GM12864 (cell line): ENCODE measurements at regions not wholly inside any gene's neighbourhood (a gene's known extent, or its start where the extent isn't known, plus 50 kb on each side); places are given as distances from the start of the nearest gene placed in this dataset.

ENCODE experiments used
- DNase-seq: peaks from one replicate; pipeline ENCODE4 v3.0.0-alpha.2; 2011; ENCODE audit warnings: low read depth
- H3K4me3 ChIP-seq: 2 replicates; pipeline ENCODE4 v1.5.1; 2011; ENCODE audit warnings: mild to moderate bottlenecking, low read depth, low read length, control low read depth
- TF ChIP-seq, protein P1 (sequence below): IDR thresholded peaks from 2 replicates; pipeline ENCODE4 v1.5.1; 2011; ENCODE audit warnings: low read depth, mild to moderate bottlenecking, moderate library complexity, low read length, control low read depth, inconsistent platforms; ENCODE audit errors: missing control alignments

DNA sequence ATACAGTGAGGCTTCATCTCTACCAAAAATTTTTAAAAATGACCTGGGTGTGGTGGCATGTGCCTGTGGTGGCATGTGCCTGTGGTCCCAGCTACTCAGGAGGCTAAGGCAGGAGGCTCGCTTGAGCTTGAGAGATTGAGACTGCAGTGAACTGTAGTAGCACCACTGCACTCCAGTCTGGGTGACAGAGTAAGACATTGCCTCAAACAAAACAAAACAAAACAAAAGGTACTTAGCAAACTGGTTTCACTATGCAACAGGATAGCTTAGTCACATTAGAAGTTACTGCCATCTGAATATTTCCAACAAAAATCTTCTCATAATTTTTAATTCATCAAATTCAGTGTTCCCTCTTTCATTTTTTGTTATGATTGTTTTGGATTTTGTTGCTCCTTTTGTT is 137.9 kb downstream of the QRSL1 start:
- no peak overlapping the region for H3K4me3 ChIP-seq
- TF ChIP-seq, protein P1, sequence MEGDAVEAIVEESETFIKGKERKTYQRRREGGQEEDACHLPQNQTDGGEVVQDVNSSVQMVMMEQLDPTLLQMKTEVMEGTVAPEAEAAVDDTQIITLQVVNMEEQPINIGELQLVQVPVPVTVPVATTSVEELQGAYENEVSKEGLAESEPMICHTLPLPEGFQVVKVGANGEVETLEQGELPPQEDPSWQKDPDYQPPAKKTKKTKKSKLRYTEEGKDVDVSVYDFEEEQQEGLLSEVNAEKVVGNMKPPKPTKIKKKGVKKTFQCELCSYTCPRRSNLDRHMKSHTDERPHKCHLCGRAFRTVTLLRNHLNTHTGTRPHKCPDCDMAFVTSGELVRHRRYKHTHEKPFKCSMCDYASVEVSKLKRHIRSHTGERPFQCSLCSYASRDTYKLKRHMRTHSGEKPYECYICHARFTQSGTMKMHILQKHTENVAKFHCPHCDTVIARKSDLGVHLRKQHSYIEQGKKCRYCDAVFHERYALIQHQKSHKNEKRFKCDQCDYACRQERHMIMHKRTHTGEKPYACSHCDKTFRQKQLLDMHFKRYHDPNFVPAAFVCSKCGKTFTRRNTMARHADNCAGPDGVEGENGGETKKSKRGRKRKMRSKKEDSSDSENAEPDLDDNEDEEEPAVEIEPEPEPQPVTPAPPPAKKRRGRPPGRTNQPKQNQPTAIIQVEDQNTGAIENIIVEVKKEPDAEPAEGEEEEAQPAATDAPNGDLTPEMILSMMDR: no peak

DNA sequence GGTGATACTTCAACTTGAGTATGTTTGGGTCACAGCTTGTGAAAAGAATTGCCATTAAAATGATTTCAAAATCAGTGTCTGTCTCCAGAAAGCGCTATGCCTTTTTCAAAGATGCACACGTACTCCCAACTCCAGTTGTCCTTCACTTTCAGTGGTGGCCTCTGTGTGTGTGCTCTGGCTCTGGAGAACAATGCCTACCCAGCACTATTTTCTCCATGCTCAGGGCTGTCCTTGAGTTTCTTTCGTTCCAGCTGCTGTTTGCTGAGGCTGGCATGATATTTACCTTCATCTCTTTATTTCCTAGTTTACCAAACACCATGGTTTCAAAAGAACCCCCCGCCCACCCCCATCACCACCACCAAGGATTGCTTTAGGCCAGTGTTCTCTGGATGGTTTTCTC is 136.8 kb downstream of the QRSL1 start:
- no peak for DNase-seq
- TF ChIP-seq, protein P1: no peak
- no peak overlapping the region for H3K4me3 ChIP-seq

More for the DNA sequence above, 137.9 kb downstream of the QRSL1 start:
- no peak for DNase-seq

DNA sequence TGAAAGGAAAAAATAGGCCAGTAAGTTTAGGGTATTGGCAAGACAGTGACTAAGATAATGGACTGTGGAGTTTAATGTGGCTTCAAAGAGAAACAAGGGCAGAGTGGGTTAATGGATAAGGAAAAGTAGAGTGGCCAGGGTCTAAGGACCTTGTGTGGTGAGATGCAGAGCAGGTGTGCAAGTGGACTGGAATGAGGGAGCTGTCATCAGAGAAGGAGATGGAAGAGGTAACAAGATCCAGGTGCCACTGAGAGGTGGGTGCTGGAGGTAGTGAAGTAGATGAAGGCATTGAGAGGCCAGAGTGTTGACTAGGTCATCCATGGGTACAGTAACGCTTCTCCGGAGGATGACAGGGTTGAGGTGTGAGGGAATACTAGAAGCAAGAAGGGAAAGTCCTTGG is 136.1 kb downstream of the QRSL1 start:
- TF ChIP-seq, protein P1: no peak
- no peak overlapping the region for H3K4me3 ChIP-seq
- DNase-seq: no peak

DNA sequence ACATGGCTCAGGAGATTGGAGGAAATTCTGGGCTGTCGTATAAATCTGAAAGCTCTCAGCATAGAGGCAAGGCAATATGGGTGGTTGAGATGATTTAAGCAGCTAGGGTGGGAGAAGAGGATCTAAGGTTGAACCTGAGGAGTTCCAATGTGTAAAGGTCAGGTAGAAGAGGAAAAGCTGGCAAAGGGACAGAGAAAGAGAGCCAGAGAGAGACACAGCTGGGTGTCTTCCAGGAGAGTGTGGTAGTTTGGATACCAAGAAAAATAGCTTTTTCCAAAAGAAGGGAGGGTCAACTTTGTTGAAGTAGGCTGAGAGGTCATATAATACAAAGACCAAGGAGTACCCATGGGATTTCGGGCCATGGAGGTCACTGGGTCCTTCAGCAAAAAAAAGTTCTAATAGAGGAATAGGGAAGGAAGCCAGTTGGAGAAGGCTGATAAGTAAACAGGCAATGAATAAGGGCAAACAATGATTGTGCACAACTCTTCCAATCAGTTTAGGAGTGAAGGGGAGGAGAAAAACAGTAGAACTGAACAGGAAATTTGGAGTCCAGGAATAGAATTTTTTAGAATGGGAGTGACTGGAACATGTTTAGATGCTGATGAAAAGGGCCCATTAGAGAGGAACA is 135.1 kb downstream of the QRSL1 start:
- TF ChIP-seq, protein P1: no peak
- H3K4me3 ChIP-seq: no peak overlapping the region
- no peak for DNase-seq

DNA sequence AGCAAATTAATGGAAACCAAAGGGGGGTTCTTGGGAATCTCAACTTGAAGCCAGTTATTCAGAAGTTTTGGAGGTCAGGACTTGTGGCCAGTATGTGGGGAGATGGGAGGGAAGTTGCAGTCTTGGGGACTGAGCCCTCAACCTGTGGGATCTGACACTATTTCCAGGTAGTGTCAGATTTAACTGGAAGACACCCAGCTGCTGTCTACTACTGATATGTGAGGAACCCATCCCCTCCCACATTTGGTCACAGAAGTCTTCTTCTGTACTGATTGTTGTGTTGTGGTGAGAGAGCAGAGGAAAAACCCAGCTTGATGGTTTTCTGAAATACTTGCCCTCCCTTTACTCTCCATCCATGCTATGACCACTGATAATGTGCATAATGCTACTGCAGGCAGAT is 134.0 kb downstream of the QRSL1 start:
- H3K4me3 ChIP-seq: no peak overlapping the region

DNA sequence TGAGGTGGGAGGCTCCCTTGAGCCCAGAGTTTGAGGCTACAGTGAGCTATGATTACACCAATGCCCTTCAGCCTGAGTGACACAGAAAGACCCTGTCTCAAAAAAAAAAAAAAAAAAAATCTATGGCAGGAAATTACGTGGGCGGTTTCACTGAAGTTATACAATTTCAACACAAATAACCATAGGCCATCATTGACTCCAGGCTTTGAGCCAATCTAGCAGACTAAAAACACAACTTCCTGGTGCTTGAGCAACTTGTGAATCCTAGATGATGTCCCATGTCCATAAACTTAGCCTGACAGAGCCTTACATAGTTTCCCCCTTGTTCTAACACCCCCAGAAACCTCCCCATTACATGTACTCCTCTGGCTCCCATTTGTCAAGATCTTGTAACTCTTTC is 131.8 kb downstream of the QRSL1 start:
- DNase-seq: no peak
- TF ChIP-seq, protein P1: no peak

More for the DNA sequence above, 134.0 kb downstream of the QRSL1 start:
- TF ChIP-seq, protein P1: no peak
- no peak for DNase-seq

DNA sequence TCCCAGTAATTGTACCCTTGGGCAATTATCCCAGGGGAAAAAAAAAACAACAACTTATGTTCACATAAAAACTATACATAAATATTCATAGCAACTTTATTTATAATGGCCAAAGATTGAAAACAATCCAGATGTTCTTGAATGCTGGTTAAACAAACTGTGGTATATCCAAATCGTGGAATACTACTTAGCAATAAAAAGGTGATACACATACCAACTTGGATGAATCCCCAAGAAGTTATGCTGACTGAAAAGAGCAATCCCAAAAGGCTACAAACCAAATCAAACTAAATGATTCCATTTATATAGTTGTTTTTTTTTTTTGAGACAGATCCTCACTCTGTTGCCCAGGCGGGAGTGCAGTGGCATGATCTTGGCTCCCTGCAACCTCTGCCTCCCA is 129.7 kb downstream of the QRSL1 start:
- no peak for DNase-seq
- TF ChIP-seq, protein P1: no peak
- H3K4me3 ChIP-seq: no peak overlapping the region

More for the DNA sequence above, 131.8 kb downstream of the QRSL1 start:
- no peak overlapping the region for H3K4me3 ChIP-seq
